Fibroblast of lung (primary cell): ENCODE measurements at regions not wholly inside any gene's neighbourhood (a gene's known extent, or its start where the extent isn't known, plus 50 kb on each side); places are given as distances from the start of the nearest gene placed in this dataset.

ENCODE experiments used
- DNase-seq, 2 donors: peaks; one replicate each; pipeline versions ENCODE4 v3.0.0 to v3.0.0-alpha.2; 2010; ENCODE audit warnings: low read depth in 2 of 2
- H2AFZ ChIP-seq: 2 replicates; pipeline ENCODE4 v1.5.1; 2012; ENCODE audit warnings: low read length, control low read depth, inconsistent platforms
- H3K27ac ChIP-seq: 2 replicates; pipeline ENCODE4 v1.5.1; 2011; ENCODE audit warnings: low read length, control low read depth; ENCODE audit not compliant: insufficient read depth
- H3K27me3 ChIP-seq: 2 replicates; pipeline ENCODE4 v1.5.1; 2011; ENCODE audit warnings: mild to moderate bottlenecking, low read length; ENCODE audit not compliant: control insufficient read depth, insufficient read depth
- H3K36me3 ChIP-seq: 2 replicates; pipeline ENCODE4 v1.5.1; 2011; ENCODE audit warnings: low read length; ENCODE audit not compliant: control insufficient read depth, insufficient read depth
- H3K4me1 ChIP-seq: 2 replicates; pipeline ENCODE4 v1.5.1; 2011; ENCODE audit warnings: low read length; ENCODE audit not compliant: control insufficient read depth, insufficient read depth; ENCODE audit errors: extremely low read depth
- H3K4me2 ChIP-seq: 2 replicates; pipeline ENCODE4 v1.5.1; 2011; ENCODE audit warnings: low read length, control low read depth; ENCODE audit not compliant: insufficient read depth; ENCODE audit errors: extremely low read depth
- H3K4me3 ChIP-seq, 4 experiments: fragments of 200-600 bp in 1 of 4; sonication (generic) in 1 of 4; replicated peaks in 1 of 4; 2 replicates each; pipeline ENCODE4 v1.5.1; 2011 to 2016; ENCODE audit warnings: low read length in 4 of 4, low read depth in 3 of 4, mild to moderate bottlenecking in 3 of 4, control low read depth in 2 of 4, inconsistent platforms in 1 of 4, mixed read lengths in 1 of 4; ENCODE audit not compliant: insufficient read depth in 1 of 4; ENCODE audit errors: control extremely low read depth in 1 of 4
- H3K79me2 ChIP-seq: 2 replicates; pipeline ENCODE4 v1.5.1; 2012; ENCODE audit warnings: mild to moderate bottlenecking, low read length, inconsistent platforms; ENCODE audit not compliant: control insufficient read depth, insufficient read depth
- H3K9ac ChIP-seq: 2 replicates; pipeline ENCODE4 v1.5.1; 2011; ENCODE audit warnings: mild to moderate bottlenecking, low read length, control low read depth; ENCODE audit not compliant: insufficient read depth
- H3K9me3 ChIP-seq: 2 replicates; pipeline ENCODE4 v1.5.1; 2012; ENCODE audit warnings: low read depth, low read length; ENCODE audit not compliant: control insufficient read depth, insufficient read depth
- H4K20me1 ChIP-seq: 2 replicates; pipeline ENCODE4 v1.5.1; 2011; ENCODE audit warnings: low read length; ENCODE audit not compliant: control insufficient read depth, insufficient read depth; ENCODE audit errors: extremely low read depth
- EZH2 ChIP-seq: IDR thresholded peaks from 2 replicates; pipeline ENCODE4 v1.5.1; 2012; ENCODE audit warnings: low read length, control low read depth, mild to moderate bottlenecking; ENCODE audit errors: missing control alignments
- TF ChIP-seq, protein P1 (sequence below), 2 donors: IDR thresholded peaks in 1 of 2; conservative IDR thresholded peaks in 1 of 2; 1 replicate in 1 of 2; 2 replicates in 1 of 2; pipeline ENCODE4 v1.5.1; 2011 to 2012; ENCODE audit warnings: low read length in 2 of 2, control low read depth in 1 of 2, inconsistent platforms in 1 of 2, low read depth in 1 of 2, mild to moderate bottlenecking in 1 of 2

GRCh38 chr11:81224396-81224795 is 1509.3 kb downstream of the FAM181B start:
- H3K4me3 ChIP-seq = no peak overlapping the region

GRCh38 chr11:81222491-81222890 is 1511.2 kb downstream of the FAM181B start:
- H3K9ac ChIP-seq = no peak overlapping the region
- no peaks in the 10 kb centered on the region for H4K20me1 ChIP-seq
- no peak for TF ChIP-seq EZH2
- TF ChIP-seq, protein P1, sequence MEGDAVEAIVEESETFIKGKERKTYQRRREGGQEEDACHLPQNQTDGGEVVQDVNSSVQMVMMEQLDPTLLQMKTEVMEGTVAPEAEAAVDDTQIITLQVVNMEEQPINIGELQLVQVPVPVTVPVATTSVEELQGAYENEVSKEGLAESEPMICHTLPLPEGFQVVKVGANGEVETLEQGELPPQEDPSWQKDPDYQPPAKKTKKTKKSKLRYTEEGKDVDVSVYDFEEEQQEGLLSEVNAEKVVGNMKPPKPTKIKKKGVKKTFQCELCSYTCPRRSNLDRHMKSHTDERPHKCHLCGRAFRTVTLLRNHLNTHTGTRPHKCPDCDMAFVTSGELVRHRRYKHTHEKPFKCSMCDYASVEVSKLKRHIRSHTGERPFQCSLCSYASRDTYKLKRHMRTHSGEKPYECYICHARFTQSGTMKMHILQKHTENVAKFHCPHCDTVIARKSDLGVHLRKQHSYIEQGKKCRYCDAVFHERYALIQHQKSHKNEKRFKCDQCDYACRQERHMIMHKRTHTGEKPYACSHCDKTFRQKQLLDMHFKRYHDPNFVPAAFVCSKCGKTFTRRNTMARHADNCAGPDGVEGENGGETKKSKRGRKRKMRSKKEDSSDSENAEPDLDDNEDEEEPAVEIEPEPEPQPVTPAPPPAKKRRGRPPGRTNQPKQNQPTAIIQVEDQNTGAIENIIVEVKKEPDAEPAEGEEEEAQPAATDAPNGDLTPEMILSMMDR (conservative IDR thresholded peaks at IDR 0.05 in 1 of 2, IDR thresholded peaks at IDR 0.05 in 1 of 2; ENCODE audit: low read depth in 1 of 2, low read length in 2 of 2) = no peak
- H3K79me2 ChIP-seq = no peaks in the 10 kb centered on the region
- no peak overlapping the region for H3K4me2 ChIP-seq
- no peak overlapping the region for H2AFZ ChIP-seq
- H3K9me3 ChIP-seq = no peaks in the 10 kb centered on the region
- H3K27me3 ChIP-seq = no peaks in the 10 kb centered on the region
- H3K36me3 ChIP-seq = no peaks in the 10 kb centered on the region
- no peaks in the 10 kb centered on the region for H3K4me1 ChIP-seq
- no peak overlapping the region for H3K4me3 ChIP-seq
- DNase-seq = no peak
- no peak overlapping the region for H3K27ac ChIP-seq

More at GRCh38 chr11:81224396-81224795, 1509.3 kb downstream of the FAM181B start:
- Histone ChIP-seq H3K27ac (no peak overlapping the region), H3K36me3 (no peaks in the 10 kb centered on the region), H3K4me1 (no peaks in the 10 kb centered on the region), H3K79me2 (no peaks in the 10 kb centered on the region), H3K4me2 (no peak overlapping the region), H3K9me3 (no peaks in the 10 kb centered on the region), H4K20me1 (no peaks in the 10 kb centered on the region), H2AFZ (no peak overlapping the region), H3K9ac (no peak overlapping the region), H3K27me3 (no peaks in the 10 kb centered on the region)
- DNase-seq = no peak
- TF ChIP-seq, protein P1 (conservative IDR thresholded peaks at IDR 0.05 in 1 of 2, IDR thresholded peaks at IDR 0.05 in 1 of 2; ENCODE audit: low read depth in 1 of 2, low read length in 2 of 2) = no peak
- TF ChIP-seq EZH2 = no peak

- Histone ChIP-seq H4K20me1 (no peaks in the 10 kb centered on the region), H3K27ac (no peak overlapping the region), H3K36me3 (no peaks in the 10 kb centered on the region), H2AFZ (no peak overlapping the region), H3K4me1 (no peaks in the 10 kb centered on the region), H3K4me2 (no peak overlapping the region), H3K27me3 (no peaks in the 10 kb centered on the region), H3K4me3 (peak overlapping the region in 1 of 4 experiments; percentile 46), H3K9me3 (no peaks in the 10 kb centered on the region), H3K9ac (no peak overlapping the region), H3K79me2 (no peaks in the 10 kb centered on the region)
- TF ChIP-seq, protein P1 (conservative IDR thresholded peaks at IDR 0.05 in 1 of 2, IDR thresholded peaks at IDR 0.05 in 1 of 2; ENCODE audit: low read depth in 1 of 2, low read length in 2 of 2) = no peak
- no peak for TF ChIP-seq EZH2
- DNase-seq = peak in 1 of 2 donors; percentile 1
Observed at GRCh38 chr11:81220146-81220895, 1513.3 kb downstream of the FAM181B start.
